ENCODE measurements at regions not wholly inside any gene's neighbourhood (a gene's known extent, or its start where the extent isn't known, plus 50 kb on each side); places are given as distances from the start of the nearest gene placed in this dataset.
A peak's percentile ranks its signal among the peaks of the same experiment; 100 is the strongest.

- TF ChIP-seq, protein P1, sequence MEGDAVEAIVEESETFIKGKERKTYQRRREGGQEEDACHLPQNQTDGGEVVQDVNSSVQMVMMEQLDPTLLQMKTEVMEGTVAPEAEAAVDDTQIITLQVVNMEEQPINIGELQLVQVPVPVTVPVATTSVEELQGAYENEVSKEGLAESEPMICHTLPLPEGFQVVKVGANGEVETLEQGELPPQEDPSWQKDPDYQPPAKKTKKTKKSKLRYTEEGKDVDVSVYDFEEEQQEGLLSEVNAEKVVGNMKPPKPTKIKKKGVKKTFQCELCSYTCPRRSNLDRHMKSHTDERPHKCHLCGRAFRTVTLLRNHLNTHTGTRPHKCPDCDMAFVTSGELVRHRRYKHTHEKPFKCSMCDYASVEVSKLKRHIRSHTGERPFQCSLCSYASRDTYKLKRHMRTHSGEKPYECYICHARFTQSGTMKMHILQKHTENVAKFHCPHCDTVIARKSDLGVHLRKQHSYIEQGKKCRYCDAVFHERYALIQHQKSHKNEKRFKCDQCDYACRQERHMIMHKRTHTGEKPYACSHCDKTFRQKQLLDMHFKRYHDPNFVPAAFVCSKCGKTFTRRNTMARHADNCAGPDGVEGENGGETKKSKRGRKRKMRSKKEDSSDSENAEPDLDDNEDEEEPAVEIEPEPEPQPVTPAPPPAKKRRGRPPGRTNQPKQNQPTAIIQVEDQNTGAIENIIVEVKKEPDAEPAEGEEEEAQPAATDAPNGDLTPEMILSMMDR (IDR thresholded peaks at IDR 0.05): peak; percentile 6; the same call in 1 of the 2 replicates
- no peak for TF ChIP-seq ZFX (IDR thresholded peaks at IDR 0.05; ENCODE audit: borderline replicate concordance)
Observed at GRCh38 chr16:13331918-13332317, 430.5 kb downstream of the SHISA9 start.

Measured in 22Rv1 (cell line).